ENCODE measurements at regions not wholly inside any gene's neighbourhood (a gene's known extent, or its start where the extent isn't known, plus 50 kb on each side); places are given as distances from the start of the nearest gene placed in this dataset.

GRCh38 chr7:54145716-54146115, 396.5 kb upstream of the VSTM2A start:
- TF ChIP-seq CTCF (IDR thresholded peaks at IDR 0.05 in 8 of 11, conservative IDR thresholded peaks at IDR 0.05 in 3 of 11) (no peak), POLR2A (IDR thresholded peaks at IDR 0.05) (no peak)

All from spleen (tissue), 7 donors.